ENCODE measurements at regions not wholly inside any gene's neighbourhood (a gene's known extent, or its start where the extent isn't known, plus 50 kb on each side); places are given as distances from the start of the nearest gene placed in this dataset.

DNA sequence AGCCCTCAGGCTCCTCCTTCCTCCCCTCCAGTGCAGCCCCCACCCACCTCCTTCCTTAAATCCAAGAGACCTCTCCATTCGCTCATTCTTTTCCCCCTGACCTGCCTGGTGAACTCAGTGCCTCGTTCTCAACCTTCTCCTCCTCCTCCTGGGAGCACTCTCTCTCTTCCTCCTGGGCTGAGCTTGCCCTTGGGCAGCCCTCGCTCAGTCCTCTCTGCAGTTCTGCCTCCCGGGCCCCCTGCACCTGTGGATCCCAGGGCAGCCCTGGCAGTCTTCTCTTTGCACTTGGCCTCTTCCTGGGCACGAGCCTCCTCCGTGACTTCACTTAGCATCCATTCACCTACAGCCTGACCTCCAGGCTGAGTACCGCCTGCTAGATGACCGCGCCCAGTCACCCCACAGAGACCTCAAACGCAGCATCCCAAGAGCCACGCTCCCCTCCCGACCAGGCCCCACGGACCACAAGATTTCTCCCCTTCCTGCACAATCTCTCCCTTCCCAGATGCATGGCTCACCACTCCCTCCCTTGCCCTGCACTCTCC lies 58.9 kb upstream of the ID2 start:
- TF ChIP-seq, protein P1, sequence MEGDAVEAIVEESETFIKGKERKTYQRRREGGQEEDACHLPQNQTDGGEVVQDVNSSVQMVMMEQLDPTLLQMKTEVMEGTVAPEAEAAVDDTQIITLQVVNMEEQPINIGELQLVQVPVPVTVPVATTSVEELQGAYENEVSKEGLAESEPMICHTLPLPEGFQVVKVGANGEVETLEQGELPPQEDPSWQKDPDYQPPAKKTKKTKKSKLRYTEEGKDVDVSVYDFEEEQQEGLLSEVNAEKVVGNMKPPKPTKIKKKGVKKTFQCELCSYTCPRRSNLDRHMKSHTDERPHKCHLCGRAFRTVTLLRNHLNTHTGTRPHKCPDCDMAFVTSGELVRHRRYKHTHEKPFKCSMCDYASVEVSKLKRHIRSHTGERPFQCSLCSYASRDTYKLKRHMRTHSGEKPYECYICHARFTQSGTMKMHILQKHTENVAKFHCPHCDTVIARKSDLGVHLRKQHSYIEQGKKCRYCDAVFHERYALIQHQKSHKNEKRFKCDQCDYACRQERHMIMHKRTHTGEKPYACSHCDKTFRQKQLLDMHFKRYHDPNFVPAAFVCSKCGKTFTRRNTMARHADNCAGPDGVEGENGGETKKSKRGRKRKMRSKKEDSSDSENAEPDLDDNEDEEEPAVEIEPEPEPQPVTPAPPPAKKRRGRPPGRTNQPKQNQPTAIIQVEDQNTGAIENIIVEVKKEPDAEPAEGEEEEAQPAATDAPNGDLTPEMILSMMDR (IDR thresholded peaks at IDR 0.05), result no peak
- TF ChIP-seq POLR2A (IDR thresholded peaks at IDR 0.05), result no peak
